WI38 (cell line): ENCODE measurements at regions not wholly inside any gene's neighbourhood (a gene's known extent, or its start where the extent isn't known, plus 50 kb on each side); places are given as distances from the start of the nearest gene placed in this dataset.

Experiments
- H3K4me3 ChIP-seq: 2 replicates; pipeline ENCODE4 v1.5.1; 2011; ENCODE audit warnings: low read depth, mild to moderate bottlenecking, control low read depth, low read length
- CTCF ChIP-seq: IDR thresholded peaks from 2 replicates; pipeline ENCODE4 v1.5.1; 2012; ENCODE audit warnings: low read depth, mild to moderate bottlenecking, control low read depth, low read length

- no peak for TF ChIP-seq CTCF
- H3K4me3 ChIP-seq: no peak overlapping the region
These were observed 109.4 kb upstream of the GUCA2B start for GRCh38 chr1:42043811-42044210.

GRCh38 chr1:42043182-42043581, 110.0 kb upstream of the GUCA2B start:
- TF ChIP-seq CTCF: no peak
- no peak overlapping the region for H3K4me3 ChIP-seq

- H3K4me3 ChIP-seq: no peak overlapping the region
- TF ChIP-seq CTCF: no peak
These were observed 112.2 kb upstream of the GUCA2B start for GRCh38 chr1:42041031-42041430.

GRCh38 chr1:42040159-42040558, 113.1 kb upstream of the GUCA2B start:
- no peak for TF ChIP-seq CTCF
- H3K4me3 ChIP-seq: no peak overlapping the region

GRCh38 chr1:42038261-42038660, 114.9 kb upstream of the GUCA2B start:
- TF ChIP-seq CTCF: no peak
- H3K4me3 ChIP-seq: no peak overlapping the region

- no peak overlapping the region for H3K4me3 ChIP-seq
- no peak for TF ChIP-seq CTCF
These were observed 115.6 kb upstream of the GUCA2B start for GRCh38 chr1:42037586-42037985.

GRCh38 chr1:42037161-42037560, 116.0 kb upstream of the GUCA2B start:
- H3K4me3 ChIP-seq: no peak overlapping the region
- TF ChIP-seq CTCF: no peak
